ENCODE measurements at regions not wholly inside any gene's neighbourhood (a gene's known extent, or its start where the extent isn't known, plus 50 kb on each side); places are given as distances from the start of the nearest gene placed in this dataset.

DNA sequence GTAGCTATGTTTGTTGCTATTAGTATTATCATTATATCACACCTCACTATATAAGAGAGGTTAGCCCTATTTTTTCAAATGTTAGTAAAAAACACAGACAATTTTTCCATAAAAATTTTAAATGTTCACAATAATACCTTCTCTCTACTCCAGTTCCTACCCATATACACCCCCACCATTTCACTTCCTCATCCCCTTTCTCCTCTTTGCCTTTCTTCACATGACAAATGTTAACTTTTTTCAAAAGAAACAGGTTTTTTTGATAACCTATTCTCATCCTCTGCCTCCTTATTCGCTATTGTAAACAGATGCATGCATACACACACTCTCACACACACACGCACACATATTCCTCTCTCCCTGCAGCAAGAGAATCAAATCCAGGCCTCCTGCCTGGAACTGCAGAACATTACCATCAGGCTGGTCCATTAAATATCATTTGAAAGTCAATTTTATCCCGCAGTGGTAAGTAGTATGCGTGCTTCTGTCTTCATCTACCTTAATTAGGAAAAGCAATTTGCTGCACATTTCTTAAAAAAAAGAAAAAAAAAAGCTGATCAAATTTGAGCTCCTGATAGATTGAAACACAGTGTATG, 55.5 kb downstream of the MID1IP1 start:
- FAIRE-seq (no peak), DNase-seq (ENCODE audit: extremely low spot score, insufficient read length, low read depth) (no peak)

DNA sequence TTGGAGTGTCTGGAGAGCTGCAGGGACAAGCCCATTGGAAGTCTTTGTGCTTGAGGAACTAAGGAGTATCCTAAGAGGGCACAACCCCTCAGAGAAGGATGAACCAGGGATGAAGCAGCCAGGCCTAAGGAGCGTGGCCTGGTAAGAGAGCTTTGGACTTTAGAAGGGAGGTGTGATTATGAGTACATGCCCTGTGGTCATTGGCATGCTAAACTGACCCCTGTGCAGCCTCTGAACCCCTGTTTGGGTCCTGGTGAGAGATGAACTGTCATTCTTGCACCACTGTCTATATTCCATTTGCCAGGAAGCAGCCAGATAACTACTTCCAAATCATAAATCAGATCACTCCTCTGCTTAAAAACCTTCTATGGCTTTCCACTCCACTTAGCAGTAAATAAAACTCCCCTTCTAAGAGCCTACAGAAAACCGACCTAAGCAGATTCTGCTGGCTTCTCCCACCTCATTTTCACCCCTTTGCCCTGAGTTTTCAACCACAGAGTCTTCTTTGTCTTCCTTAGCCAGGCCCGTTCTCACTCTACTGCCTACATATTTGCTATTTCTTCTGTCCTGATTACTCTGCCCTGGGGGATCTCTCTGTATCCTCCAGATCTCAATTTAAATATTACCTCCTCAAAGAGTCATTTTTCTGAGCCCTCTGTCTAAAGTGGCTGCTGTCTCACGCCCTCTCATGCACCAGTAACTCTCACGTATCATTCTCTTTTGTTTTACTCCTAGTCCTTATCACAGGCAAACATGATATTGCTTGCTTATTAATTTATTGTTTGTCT, 56.7 kb downstream of the MID1IP1 start:
- FAIRE-seq (no peak), DNase-seq (ENCODE audit: extremely low spot score, insufficient read length, low read depth) (no peak)

DNA sequence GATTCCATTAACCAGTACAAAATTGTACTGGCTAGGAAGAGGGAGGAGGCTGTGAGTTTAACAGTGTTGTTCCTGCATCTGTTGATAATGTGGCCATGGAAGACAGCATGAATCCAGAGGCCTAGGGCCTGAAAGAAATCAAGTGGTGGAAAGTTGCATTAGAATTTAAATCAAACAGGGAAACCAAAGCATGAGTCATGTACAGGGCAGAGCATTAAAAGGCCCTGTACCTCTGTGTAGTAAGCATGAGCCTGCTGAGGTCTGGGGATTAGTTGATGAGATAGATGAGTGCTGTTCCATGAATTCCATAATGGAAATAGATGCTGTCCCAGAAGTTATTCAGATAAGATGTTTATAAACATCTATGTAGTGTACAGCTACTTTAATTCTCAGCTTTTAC, 58.3 kb downstream of the MID1IP1 start:
- FAIRE-seq (no peak), DNase-seq (ENCODE audit: extremely low spot score, insufficient read length, low read depth) (no peak)

DNA sequence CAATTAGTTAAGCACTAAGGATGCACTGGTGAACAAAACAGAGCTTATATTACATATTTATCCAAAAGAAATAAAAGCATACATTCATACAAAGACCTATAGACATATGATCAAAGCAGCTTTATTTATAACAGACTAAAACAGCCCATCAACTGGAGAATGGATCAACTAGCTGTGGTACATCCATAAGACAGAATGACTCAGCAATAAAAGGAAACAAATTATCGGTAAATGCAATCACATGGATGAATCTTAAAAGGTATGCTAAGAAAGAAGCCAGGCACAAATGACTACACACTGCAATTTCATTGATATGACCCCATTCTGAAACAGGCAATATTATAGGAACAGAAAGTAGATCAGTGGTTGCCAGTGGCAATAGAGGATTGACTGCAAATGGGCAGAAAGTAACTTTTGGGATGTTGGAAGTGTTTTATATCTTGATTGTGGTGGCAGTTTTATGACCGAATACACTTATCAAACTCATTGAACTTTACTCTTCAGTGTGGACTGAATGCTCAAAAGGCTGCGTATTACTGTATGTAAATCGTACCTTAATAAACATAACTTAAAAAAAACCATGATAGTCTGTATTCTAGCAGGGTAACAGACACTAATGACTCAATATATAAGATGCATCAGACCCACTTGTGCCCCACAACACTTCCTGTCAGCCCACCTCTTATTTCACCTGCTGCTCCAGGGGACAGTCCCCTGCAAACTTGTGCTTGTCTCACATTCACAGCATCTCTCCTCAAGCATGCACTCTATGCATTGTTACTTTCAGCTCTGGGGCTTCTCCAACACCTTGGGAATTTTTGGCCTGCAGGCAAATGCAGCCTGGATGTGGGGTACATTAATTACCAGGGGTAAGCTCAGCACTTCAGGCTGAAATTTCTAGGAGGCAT, 59.1 kb downstream of the MID1IP1 start:
- DNase-seq (ENCODE audit: extremely low spot score, insufficient read length, low read depth) (no peak), FAIRE-seq (peak; percentile 39)

DNA sequence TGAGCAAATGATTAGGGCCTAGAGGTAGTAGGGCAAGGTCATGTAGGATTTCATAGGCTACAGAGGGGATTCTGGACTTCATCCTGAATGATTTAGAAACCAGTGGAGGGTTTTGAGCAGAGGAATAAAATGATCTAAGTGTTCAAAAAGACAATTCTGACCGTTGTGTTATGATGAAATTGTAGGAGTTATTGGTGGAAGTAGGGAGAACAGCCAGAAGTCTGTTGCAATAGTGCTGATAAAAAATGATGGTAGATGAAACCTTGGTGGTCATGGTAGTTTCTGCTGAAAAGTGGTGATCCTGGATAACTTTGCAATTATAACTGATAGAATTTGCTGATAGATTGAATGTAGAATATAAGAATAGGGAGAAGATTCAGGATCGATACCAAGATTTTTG, 60.2 kb downstream of the MID1IP1 start:
- no peak for DNase-seq (ENCODE audit: extremely low spot score, insufficient read length, low read depth)

DNA sequence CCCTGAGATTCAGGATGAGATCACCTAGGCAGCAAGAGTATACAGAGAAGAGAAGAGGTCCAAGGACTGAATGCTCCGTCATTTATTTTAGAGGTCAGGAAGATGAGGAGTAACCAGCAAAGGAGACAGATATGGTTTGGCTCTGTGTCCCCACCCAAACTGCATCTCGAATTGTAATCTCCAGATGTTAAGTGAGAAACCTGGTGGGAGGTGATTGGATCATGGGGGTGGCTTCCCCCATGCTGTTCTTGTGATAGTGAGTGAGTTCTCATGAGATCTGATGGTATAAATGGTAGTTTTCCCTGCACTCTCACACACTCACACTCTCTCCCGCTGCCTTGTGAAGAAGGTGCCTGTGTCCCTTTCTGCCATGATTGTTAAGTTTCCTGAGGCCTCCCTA, 60.8 kb downstream of the MID1IP1 start:
- DNase-seq (ENCODE audit: extremely low spot score, insufficient read length, low read depth) (no peak), FAIRE-seq (no peak)

More for the DNA sequence above, 60.2 kb downstream of the MID1IP1 start:
- FAIRE-seq, result no peak

DNA sequence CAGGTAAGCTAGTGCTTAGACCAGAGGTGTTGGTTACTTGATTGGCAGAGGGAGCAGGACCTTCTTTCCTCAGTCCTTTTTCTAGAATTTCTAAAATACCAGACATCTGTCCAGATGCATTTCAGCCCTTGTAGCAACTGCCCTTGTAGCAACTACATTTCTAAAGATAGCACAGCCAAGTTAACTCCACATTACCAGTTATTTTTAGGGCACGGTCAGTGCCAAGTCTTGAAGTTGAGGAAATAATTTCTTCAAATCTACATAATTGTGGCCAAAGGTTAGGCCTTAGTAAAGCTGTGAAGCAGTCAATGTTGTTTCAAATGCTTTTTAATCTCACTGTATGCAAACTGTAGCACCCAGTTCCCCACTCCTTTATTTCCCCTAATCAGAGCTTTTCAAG, 62.9 kb downstream of the MID1IP1 start:
- DNase-seq (ENCODE audit: extremely low spot score, insufficient read length, low read depth) (no peak), FAIRE-seq (no peak)

DNA sequence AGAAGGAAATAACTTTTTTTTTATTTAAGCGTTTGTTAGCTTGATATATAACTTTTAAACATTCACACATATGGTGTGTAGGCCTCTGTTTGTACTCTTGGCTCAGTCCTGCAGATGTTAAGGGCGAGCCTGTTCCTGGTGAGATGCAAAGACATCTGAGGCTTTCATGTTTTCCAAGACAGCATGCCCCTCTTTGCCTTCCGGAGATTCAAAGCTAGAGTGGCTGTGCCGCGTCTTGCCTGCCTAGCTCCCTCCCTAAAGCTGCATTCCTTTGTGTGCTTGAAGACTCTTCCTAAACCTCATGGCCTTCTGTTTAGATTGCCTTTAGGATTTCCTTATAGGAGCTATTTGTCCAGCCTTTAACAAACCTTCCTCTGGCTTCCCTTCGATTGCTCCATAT, 67.1 kb downstream of the MID1IP1 start:
- no peak for FAIRE-seq
- no peak for DNase-seq (ENCODE audit: extremely low spot score, insufficient read length, low read depth)

DNA sequence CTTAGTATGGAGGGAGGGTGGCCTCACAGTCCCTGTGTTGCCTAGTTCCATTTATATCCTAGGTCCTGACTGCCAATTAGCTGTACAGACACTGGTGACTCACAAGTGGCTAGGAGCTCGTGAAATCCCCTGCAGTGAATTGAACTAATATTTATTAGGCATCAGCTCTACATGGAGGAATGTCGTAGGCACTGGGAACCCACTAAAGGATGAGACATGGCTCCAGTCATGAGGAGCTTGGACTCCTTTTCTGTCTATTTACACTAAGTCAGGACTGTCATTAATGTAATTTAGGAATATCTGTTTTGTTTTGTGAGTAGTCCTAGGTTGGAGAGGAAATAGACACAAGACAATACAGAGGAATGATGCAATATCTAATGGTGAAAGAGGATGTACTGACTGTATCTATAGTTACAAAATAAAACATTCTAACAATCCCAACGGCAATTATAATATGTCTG, 67.7 kb downstream of the MID1IP1 start:
- FAIRE-seq, result peak; percentile 64
- DNase-seq (ENCODE audit: extremely low spot score, insufficient read length, low read depth), result no peak

DNA sequence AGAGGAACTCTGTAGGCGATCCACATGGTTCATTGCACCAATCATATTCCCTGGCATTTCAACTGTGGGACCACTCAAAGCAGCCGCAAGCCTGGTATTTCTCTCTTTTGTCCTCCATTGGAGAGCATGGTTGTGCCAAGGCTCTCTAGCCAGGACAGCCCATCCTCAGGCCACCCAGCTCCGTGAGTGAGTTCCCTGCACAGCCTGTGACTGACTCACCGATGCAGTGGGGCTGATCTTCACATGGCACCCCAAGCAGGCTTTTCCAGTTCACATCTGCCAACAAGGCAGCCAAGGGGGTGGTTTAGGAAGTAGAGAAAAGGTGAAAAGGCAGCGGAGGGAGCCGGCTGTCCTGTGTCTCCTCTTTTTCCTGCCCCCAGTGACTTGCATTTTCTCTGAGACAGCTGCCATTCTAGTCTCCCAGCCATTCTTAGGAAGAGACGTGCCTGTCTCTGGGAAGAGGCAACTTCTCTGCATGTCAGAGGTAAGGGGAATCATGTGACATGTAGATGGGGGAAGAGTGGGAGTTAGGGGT, 69.2 kb downstream of the MID1IP1 start:
- DNase-seq (ENCODE audit: extremely low spot score, insufficient read length, low read depth) (no peak), FAIRE-seq (no peak)

DNA sequence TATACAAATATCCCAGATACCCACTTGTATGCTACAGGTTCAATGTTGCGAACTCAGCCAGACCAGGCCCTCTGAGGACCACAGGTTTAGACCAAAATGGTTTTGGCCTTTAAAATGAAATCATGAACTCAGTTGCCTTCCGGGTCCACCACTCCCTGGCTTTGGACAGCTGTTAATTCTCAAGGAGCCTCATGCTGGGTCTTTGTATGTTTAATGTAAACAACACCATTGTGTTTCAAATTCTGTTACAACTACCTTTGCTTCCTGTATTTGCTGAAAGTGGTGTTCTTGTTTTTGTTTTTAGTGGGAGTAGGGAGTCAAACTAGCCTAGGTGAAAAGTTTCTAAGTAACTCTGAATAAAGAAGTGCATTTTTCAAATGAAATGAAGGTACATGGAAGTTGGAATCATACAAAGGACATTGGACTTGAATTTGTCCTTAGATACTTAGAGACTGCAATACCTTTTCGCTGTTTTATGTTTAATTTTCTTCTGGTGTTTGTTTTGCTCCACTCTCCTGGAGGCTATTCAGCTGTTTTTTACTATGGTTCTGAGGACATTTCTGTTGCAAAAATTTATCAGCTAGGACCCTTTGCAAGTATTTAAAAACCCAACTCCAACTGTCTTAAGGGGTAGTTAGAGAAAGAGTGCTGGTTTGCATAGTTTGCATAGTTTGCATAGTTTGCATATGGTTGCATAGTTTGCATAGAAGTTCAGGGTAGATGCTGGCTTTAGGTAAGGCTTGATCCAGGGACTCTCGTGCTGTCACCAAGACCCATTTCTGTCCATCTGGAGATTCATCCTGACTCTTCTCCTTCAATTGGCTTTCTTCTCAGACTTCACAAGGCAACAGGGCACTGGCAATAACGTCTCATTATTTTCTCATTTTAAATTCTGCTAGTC, 70.1 kb downstream of the MID1IP1 start:
- DNase-seq (ENCODE audit: extremely low spot score, insufficient read length, low read depth) (no peak), FAIRE-seq (peak; percentile 63)

DNA sequence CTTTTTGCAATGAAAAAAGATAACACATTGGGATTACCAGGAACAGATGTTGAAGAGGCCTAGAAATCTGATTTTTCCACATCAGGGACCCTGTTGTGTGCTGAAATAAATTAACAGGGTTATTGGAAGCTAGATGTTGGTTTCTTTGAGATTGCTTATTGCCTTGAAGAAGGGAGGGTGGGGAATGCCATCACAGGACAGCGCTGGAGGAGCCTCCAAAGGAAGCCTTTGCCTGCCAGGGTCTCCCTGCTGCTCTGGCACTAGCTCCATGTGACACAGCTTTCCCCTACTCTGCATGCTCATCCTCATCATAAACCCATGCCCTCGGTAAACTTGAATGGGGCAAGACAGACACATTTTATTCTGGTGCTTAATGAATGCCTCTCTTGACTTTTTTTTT, 76.1 kb downstream of the MID1IP1 start:
- DNase-seq (ENCODE audit: extremely low spot score, insufficient read length, low read depth) (no peak), FAIRE-seq (no peak)

DNA sequence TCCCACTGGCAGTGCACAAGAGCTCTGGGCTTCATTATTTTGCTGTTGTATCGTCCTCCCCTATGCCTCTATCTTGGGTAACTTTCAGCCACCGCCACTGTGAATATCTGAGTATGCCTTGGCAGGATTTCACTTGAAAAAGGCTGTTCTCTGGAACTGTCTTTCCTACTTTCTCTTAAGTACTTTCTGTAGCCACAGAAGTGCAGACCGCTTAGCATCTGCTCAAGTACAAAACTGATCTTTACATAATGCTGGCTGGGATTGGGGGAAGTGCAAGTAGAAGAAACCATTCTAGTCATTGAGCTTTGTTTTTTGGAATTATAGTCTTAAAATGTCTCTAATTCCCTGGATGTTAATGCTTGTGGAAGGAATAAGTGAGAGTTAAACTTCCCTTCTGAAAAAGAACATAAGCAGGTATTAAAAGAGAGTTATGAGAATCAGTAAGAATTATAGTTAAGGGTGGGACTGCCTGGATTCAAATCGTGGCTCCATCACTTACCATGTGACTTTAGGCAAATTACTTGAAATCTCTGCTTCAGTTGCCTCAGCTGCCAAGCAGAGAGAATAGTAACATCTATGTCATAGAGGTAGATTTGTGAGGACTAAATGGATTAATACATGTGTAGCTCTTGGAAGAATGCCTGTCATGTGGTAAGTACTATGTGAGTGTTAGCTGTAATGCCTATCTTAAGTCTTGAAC, 77.5 kb downstream of the MID1IP1 start:
- FAIRE-seq, result peak; percentile 67
- no peak for DNase-seq (ENCODE audit: extremely low spot score, insufficient read length, low read depth)

DNA sequence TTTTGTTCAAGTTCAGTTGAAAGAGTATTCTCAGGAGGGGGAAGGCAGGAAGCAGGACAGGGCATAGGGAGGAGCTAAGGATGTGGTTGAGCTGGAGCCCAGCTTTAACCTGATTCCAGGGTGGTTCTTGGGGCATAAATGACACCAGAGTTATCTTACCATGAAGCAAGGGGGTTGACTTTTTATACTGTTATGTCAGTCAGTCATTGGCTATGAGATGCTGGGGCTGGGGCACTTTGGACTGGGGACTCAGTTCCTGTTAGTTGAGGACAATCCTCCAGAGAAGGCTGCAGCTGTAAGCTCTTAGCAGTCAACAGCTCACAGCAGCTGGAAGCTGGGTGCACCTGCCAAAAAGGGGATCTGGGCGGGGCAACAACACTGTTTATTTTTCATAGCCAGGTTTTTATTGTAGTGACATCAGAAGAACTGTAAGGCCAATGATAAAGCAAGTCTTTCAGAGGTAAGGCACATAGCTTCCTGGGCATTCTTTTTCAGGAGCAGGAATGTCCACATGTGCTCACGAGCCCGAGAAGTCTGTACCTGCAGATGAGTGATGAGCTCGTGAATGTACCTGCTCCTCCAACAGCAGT, 78.5 kb downstream of the MID1IP1 start:
- DNase-seq (ENCODE audit: extremely low spot score, insufficient read length, low read depth) (no peak), FAIRE-seq (peak; percentile 92)

DNA sequence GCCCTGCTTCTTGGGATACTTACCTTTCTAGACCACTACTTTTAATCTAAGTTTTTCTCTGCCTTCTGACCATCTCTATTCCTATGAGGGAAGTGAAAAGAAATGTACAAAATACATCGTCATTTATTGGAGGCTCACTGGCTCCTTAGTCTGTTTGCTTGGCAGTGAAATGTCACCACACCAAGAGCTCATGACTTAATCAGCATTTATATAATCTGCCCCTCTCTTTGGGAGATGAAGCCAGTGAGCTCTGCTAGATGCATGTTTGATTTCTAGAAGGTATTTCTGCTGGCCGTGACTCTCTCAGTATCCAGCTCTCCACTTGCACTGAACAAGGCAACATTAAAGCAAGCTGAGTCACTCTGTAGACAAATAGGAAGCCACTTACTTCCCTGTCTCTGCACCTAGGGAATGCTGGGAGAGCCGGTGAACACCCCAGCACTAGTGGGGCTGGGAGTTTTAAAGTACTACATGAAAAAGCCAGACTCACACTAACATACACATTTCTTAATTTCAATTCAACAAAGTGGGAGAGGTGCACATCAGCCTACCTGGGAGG, 79.1 kb downstream of the MID1IP1 start:
- DNase-seq (ENCODE audit: extremely low spot score, insufficient read length, low read depth) (no peak), FAIRE-seq (peak; percentile 12)

DNA sequence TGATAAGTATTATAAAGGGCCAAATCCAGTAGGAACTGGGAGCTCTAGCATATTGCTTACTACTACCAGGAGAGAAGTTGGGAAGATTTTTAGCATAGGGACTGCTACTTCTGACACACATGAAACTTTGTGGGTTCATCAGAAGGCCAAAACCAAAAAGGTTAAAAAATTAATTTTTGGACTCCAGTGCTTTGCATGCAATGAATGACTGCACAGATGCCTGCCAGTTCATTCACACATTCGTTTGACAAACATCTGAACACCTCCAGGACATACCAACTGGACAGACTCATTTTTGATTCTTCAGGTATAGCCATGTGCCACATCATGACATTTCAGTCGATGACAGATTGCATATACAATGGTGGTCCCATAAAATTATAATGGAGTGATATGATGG, 79.8 kb downstream of the MID1IP1 start:
- DNase-seq (ENCODE audit: extremely low spot score, insufficient read length, low read depth), result no peak
- FAIRE-seq, result peak; percentile 89

DNA sequence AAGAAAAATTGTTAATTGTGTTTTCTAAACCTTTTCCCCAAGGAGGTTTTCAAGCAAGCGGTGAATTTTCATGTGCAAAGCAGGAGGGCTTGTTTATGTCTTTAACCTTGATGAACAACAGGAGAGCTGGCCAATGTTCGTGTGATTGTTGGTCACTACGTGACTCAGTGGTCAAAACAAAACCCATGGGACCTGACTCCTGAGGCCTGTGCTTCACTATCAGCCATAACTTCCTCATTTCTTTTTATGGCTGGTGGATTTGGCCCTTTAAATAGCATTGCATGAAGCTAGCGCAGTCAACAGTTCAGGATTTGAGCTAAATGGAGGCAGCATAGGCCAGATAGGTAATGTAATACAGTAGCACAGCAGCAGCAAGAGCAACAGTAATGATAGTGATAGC, 80.5 kb downstream of the MID1IP1 start:
- FAIRE-seq, result peak; percentile 96
- no peak for DNase-seq (ENCODE audit: extremely low spot score, insufficient read length, low read depth)

DNA sequence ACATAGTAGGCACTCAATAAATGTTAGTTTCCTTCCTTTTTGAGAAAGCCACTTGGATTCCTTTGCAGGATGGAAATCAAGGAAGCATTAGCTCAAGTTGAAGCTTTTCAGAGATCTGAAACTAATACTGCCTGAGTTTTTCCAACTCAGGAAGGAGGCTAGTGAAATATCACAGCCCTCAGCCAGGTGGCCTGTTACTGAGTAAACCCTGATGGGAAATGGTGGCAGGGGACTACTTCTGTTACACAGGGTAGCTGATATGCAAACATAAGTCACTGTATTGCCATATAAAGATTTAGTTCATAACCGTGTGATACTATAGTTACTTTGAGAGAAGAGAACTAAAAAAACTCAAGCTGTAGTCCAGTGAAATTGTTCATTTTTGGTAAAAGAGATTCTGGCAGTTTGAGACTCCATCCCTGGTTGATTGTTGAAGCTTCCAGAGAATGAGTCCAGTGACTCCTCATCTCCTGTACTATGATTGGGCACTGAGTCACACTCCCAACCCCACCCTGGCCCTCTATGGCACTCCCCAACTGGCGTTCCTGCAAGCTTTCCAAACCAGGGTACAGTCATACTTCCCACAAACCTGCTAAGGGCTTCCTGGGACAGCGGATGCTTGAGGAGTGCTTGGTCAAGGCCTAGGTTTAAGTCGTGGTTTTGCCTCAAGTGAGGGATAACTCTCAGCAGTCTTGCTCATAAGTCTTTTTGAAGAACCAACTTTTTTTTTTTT, 81.8 kb downstream of the MID1IP1 start:
- peak; percentile 74 for FAIRE-seq
- no peak for DNase-seq (ENCODE audit: extremely low spot score, insufficient read length, low read depth)
